Lower lobe of right lung (tissue), 2 donors: ENCODE measurements at regions not wholly inside any gene's neighbourhood (a gene's known extent, or its start where the extent isn't known, plus 50 kb on each side); places are given as distances from the start of the nearest gene placed in this dataset.

Experiments
- ATAC-seq, 2 donors: fragments of 200-7000 bp; cut with Tn5 transposase; one replicate each; pipeline ENCODE4 v1.9.1; 2020 to 2022; ENCODE audit warnings: mild to moderate bottlenecking in 2 of 2, moderate library complexity in 2 of 2
- DNase-seq: peaks from one replicate; pipeline ENCODE4 v3.0.0-alpha.2; 2020
- H3K27ac ChIP-seq: fragments of 200-600 bp; one replicate; pipeline ENCODE4 v1.8.0; 2022
- H3K27me3 ChIP-seq: fragments of 200-600 bp; one replicate; pipeline ENCODE4 v1.8.0; 2022; ENCODE audit warnings: low read depth
- H3K36me3 ChIP-seq: fragments of 200-600 bp; one replicate; pipeline ENCODE4 v1.8.0; 2022; ENCODE audit warnings: mild to moderate bottlenecking
- H3K4me1 ChIP-seq: fragments of 200-600 bp; one replicate; pipeline ENCODE4 v1.8.0; 2022
- H3K4me3 ChIP-seq: fragments of 200-600 bp; one replicate; pipeline ENCODE4 v1.8.0; 2022; ENCODE audit warnings: mild to moderate bottlenecking
- H3K9me3 ChIP-seq: fragments of 200-600 bp; one replicate; pipeline ENCODE4 v1.8.0; 2022
- CTCF ChIP-seq: fragments of 200-600 bp; IDR thresholded peaks from one replicate; pipeline ENCODE4 v1.8.0; 2022; ENCODE audit warnings: antibody characterized with exemption, mild to moderate bottlenecking
- intact Hi-C: fragments of 100-400 bp; cut with DNase I; formaldehyde crosslinking; loops from one replicate; pipeline ENCODE4 v1.11.0; 2022
- donor health status: DM: no; HTN: yes; CAD: no; lungs with severe emphysema.

DNA sequence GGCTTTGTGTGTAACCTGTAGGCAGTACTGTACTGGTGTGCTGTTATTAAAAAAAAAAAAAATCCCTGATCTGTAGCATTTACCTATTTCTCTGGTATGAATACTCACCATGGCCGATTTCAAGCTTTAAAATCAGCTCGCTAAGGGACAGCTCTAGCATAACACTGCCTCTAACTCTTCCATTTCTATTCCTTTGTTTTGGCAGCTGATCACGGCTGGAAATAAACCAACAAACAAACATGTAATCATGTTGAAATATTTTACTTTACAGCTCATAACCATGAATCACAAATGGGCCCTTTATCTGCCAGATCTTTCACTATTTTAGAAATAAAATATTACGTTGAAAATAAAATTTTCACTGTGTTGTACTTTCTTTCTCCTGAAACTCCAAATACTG lies 60.5 kb upstream of the IL15 start:
- ATAC-seq: no peak

GRCh38 chr4:141576585-141577110 lies 59.7 kb upstream of the IL15 start:
- DNase-seq (no peak), ATAC-seq (no peak)
- intact Hi-C loops: no loop called here
- no peak overlapping the region for H3K4me3 ChIP-seq
- no peaks in the 10 kb centered on the region for H3K4me1 ChIP-seq
- H3K27ac ChIP-seq: no peak overlapping the region
- no peaks in the 10 kb centered on the region for H3K36me3 ChIP-seq
- no peaks in the 10 kb centered on the region for H3K27me3 ChIP-seq
- no peak for TF ChIP-seq CTCF
- no peaks in the 10 kb centered on the region for H3K9me3 ChIP-seq

More for the DNA sequence above, 60.5 kb upstream of the IL15 start:
- DNase-seq: no peak
- Histone ChIP-seq H3K36me3 (no peaks in the 10 kb centered on the region), H3K27ac (no peak overlapping the region), H3K9me3 (no peaks in the 10 kb centered on the region), H3K4me3 (no peak overlapping the region), H3K27me3 (no peaks in the 10 kb centered on the region), H3K4me1 (no peaks in the 10 kb centered on the region)
- no peak for TF ChIP-seq CTCF
- intact Hi-C loops: no loop called here

- no peak overlapping the region for H3K4me3 ChIP-seq
- no peaks in the 10 kb centered on the region for H3K9me3 ChIP-seq
- ATAC-seq: no peak
- TF ChIP-seq CTCF: no peak
- intact Hi-C loops: no loop called here
- no peak for DNase-seq
- no peak overlapping the region for H3K27ac ChIP-seq
- H3K27me3 ChIP-seq: no peaks in the 10 kb centered on the region
- no peaks in the 10 kb centered on the region for H3K36me3 ChIP-seq
- no peaks in the 10 kb centered on the region for H3K4me1 ChIP-seq
Measured at GRCh38 chr4:141578451-141578850, 57.9 kb upstream of the IL15 start.

DNA sequence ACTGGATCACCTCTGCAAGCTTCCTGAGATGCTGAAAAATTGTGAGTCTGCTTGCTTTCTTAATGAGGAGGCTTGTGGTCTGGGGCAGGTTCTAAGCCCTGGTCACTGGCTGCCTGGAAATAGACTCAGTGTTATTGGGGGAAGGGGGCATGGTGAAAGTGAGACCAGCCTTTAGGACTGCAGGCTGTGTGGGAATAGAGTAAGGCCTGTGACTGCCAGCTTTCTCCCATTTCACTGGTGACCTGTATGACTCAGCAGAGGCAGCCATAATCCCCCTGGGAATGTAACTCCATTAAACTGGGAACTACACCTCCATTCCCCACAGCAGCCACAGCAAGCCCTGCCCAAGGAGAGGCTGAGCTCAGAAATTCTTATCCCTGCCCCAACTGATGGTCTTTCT lies 55.9 kb upstream of the IL15 start:
- DNase-seq: no peak
- Histone ChIP-seq H3K36me3 (no peaks in the 10 kb centered on the region), H3K27ac (no peak overlapping the region), H3K4me1 (no peaks in the 10 kb centered on the region), H3K4me3 (no peak overlapping the region), H3K9me3 (no peaks in the 10 kb centered on the region), H3K27me3 (no peaks in the 10 kb centered on the region)
- no peak for TF ChIP-seq CTCF
- no peak for ATAC-seq
- intact Hi-C loops: no loop called here
